DOHH2 (cell line): ENCODE measurements at regions not wholly inside any gene's neighbourhood (a gene's known extent, or its start where the extent isn't known, plus 50 kb on each side); places are given as distances from the start of the nearest gene placed in this dataset.
"Not testable (repeated sequence)": the region's sequence is repeated elsewhere in the genome, so short reads cannot be mapped to it uniquely, and the experiment has no call there.

Source experiments
- CTCF ChIP-seq: fragments of 200-600 bp; sonication (generic); IDR thresholded peaks from one replicate; pipeline ENCODE4 v1.5.1; 2014; ENCODE audit warnings: antibody characterized with exemption, mild to moderate bottlenecking, low read depth, low read length; ENCODE audit not compliant: poor library complexity, severe bottlenecking
- EZH2phosphoT487 ChIP-seq: fragments of 200-600 bp; sonication (generic); IDR thresholded peaks from 2 replicates; pipeline ENCODE4 v1.6.1; 2017; ENCODE audit warnings: borderline replicate concordance, mild to moderate bottlenecking, antibody characterized with exemption, low read length, moderate library complexity, mixed read lengths

- not testable (repeated sequence) for TF ChIP-seq CTCF, EZH2phosphoT487
These were observed 77.8 kb upstream of the LPCAT1 start for GRCh38 chr5:1601565-1601964.
